EH (cell line): ENCODE measurements at regions not wholly inside any gene's neighbourhood (a gene's known extent, or its start where the extent isn't known, plus 50 kb on each side); places are given as distances from the start of the nearest gene placed in this dataset.

Source experiments
- DNase-seq: peaks from one replicate; pipeline ENCODE4 v3.0.0-alpha.2; 2015; ENCODE audit warnings: low read depth

DNA sequence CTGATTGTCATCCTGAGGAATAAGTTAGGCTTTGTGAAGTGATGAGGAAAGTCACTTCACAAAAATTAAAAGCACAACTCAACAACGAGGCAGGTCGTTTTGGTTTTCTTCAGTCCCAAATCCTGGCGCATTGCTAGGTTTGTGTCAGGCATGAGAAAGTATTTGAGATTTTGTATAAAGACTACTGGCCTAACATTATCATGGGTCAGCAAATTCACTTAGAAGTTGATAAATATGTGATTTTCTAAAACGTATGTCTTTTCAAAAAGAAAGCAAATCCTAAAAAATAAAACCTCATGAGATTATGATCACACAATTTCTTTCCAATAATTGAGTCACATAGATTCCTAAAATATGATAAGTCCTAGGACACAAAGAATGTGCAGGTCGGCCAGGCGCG is 395.8 kb upstream of the RORA start:
- no peak for DNase-seq

DNA sequence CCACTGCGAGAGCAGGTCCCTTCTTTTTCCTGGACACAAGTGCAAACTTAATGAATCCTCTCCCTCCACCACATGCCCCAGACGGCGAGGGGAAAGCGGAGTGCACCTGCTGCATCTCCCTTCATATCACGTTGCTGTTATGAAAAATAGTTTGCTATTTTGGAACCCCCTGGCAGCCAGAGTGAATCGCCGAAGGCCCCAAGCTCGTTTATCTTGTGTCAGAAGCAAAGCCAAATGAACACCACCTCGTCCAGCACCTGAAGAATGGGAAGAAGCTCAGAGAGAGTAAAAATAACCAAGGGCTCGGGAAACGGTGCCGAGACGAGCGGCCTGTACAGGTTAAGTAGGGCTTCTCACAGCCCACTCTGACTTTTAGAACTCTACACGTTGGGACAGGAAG is 394.6 kb upstream of the RORA start:
- no peak for DNase-seq

DNA sequence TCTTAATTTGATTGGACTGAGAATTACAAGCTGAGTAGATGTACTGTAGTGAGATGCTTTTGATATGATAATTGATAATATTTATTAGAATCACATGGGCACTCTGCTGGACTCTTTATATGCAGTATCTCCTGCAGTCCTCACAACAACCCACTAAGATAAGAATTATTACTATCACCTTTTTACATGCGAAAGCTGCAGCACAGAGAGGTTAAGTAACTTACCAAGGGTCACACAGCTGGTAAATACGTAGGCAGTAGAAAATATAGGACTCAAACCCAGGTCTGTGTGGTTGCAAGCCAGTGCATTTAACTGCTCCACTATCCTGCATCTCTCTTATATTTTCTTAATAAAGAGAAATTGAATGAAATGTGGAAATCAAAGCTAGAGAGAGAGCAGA is 392.8 kb upstream of the RORA start:
- no peak for DNase-seq

DNA sequence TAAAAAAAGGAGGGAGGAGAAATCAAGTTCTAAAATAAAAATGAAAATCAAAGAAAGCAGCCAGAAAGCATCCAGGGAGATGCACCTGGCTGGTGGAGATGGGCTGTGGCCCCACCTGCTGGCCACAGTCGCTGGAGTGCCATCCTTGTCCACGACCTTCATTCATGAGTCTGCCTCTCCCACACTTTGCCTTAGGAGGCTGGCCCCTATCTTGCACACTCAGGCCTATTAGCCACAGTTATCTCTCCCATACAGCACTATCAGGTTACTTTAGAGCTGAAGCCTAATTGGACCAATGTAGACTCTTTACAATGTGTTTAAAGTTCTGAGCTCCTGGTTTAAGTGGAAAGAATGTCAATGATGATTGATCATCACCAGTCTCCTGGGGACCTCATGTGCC is 392.0 kb upstream of the RORA start:
- no peak for DNase-seq

DNA sequence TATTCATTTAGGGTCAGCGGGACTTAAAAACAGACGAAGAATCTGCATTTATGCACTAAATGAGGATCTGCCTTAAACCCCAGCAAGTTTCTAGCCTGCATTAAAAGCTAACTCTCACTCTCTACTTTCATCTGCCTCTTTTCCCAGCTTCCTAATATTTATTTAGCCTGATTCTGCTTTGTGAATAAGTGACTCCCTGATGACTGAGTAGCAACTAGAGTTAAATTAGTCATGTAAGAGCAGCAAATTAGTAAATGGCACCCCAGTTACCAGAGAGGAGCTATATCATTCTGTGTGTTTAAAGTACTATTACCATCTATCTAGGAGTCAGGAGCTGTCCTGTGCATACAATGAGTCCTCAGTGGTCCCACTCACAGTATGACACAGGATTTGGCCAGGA is 391.0 kb upstream of the RORA start:
- DNase-seq = no peak

DNA sequence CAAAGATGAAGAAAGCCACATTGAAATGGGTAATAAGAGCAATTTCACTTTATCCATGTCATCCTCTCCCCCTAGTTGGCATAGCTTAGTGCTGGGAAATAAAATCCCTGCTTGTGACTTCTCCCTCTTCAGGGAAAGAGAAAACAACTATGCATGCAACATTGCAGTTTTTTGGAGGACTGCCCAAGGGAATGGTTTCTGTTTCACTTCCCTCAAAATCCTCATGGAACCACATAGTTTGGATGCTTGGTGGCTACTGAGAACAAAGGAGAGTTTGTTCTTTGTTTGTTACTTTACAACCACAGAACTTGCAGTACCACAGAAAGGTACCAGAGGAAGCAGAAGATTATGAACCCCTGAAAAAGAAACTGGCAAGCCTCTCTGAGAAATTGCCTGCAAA is 384.6 kb upstream of the RORA start:
- DNase-seq = no peak

DNA sequence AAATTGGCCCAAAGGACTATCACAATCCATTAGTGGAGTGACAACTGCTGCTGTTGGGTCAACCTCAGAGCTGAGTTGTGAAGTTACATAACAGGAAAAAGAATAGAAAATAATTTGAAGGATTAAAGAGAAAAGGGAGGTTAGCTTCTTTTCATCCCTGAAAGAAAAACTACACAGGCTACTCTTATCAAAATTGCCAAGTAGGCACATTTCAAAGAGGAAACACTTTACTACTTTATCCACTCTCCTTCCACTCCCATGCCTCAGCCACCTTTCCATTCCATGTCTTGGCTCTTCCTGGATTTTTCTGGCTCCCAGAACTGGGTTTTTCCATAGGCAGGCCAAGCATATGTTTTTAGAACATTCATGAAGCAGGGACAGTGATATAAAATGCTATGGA is 384.0 kb upstream of the RORA start:
- DNase-seq = no peak

DNA sequence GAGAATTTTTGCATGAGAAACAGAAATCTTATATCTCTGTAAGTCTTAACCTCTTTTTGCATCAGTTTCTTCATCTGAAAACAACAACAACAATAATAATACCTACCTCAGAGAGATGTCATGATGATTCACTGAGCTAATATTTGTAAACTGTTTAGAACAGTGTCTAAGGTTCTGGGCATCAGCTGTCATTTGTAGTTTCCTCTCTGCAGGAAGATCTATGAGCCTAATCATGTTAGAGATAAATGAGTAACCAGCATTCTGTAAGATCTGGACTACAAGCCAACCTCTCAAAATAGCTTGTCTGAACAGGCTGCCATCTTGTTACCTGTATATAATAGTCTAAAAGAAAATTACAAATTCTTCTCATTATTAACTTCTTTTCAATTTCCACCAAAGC is 383.0 kb upstream of the RORA start:
- DNase-seq = no peak

DNA sequence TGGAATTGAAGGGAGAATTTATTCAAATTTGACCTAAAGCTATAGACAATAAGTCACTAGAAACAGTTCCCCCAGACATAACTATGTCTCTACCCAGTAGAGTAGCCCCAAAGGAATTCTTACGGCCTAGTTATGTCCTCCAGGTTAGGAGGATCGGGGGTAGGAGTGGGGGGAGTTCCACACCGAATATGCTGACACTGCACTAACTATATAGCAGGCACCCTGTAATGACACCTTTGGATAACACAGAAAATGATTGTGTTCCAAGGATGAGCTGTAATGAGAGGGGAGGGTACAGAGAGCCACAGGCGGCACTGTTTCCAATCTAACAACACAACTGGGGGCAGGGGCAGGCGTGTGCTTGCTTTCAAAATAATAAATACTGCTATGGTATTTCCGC is 376.2 kb upstream of the RORA start:
- DNase-seq = no peak

DNA sequence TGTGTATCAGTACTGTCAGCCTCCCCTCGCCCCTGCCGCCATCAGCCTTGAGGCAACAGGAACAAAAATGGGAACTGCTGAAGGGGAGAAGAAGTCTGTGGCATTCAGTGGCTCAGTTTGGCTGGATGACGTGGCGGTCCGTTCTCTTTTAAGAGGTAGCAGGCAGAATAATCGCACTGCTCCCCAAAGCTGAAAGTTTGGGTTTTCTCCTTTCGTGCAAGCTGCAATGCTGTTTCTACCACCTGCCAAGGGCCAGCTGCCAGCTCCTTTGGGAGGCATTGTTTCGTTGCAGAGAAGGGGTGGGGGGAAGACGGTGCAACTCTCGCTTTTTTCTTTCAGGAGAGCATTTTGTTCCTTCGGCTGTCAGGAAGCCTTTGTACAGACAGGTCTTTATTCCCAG is 369.6 kb upstream of the RORA start:
- DNase-seq = no peak

DNA sequence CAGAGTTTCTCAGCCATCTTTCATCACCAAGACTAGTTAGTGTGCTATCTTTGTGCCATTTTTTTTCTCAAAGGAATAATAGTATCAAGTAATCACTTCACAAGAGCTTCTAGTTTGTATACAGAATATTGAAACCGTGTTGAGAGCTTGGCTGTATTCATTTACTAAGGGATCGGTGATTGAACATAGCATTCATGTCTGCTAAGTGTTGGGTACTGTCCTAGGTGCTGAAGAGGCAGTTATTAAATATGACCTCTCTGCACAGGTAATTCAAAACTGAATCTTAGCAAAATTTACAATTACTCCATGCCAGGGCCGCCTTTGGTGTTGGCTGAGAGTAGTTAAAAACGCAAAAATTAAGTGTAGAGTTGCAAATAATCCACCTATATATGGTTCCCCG is 355.3 kb upstream of the RORA start:
- DNase-seq = peak; percentile 1

DNA sequence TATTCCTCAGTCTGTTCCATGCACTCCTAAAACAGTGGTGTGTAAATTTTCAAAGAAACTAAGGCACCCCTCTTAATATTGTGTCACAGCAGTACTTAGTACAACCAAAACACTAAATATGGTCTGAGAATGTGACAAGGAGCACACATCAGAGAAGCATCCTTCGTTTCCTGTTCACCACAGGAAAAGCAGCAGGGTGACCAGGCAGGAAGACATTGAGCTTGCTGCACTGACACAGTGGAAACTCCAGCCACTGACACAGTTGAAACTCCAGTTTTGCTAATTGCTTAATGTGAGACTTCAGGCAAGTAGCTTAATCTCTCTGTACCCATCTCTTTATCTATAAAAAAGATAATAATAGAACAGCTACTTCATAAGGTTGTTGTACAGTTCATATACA is 353.0 kb upstream of the RORA start:
- DNase-seq = no peak

DNA sequence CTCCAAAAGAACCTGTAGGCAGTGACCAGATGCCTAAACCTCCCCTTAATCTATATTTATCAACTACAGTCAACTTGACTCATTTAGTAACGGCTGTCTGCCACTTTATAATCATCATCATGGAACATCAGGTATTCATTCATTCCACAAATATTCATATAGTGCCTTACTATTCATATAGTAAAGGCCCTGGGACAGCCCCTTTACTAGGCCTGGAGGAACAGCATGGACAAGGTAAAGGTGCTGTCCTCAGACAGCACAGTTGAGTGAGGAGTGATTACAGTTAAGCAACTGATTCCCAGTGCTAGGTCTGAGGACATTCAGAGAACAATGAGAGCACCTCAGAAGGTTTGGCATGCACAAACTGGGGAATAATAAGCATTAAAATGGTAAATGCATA is 346.5 kb upstream of the RORA start:
- no peak for DNase-seq

DNA sequence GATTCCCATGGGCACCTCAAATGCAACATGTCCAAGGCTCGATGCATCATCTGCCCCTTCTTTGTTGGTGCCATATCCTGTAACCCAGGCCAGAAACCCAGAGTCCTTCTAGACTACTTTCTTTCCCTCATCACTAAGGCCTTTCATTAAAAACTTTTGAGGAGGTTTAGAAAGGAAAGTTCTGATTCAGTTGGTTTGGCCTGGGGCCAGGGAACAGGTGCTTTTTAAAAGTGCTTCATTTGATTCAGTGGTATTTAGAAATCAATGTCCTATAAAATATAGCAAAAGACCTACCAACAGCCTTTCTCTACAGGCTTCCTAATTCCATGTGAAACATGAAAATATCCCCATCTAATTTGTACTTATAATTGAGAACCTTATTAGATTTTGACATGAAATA is 341.9 kb upstream of the RORA start:
- no peak for DNase-seq

DNA sequence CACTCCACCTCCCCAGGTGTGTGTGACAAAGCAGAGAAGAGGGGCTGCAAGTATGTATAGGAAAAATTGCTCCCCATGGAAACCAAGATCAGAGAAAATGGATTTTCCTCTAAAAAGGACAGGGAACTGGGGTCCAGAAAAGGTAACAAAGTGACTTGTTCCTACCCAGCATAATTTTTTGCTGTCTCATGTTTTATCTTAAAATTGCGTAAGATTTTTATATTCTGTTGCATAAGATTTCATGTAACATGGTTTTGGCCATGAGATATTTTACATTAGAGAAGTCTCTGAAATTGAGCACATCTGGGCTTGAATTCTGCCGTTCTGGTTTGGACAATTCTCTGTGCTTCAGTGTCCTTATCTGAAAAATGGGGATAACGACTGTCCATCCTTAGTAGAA is 335.7 kb upstream of the RORA start:
- no peak for DNase-seq

DNA sequence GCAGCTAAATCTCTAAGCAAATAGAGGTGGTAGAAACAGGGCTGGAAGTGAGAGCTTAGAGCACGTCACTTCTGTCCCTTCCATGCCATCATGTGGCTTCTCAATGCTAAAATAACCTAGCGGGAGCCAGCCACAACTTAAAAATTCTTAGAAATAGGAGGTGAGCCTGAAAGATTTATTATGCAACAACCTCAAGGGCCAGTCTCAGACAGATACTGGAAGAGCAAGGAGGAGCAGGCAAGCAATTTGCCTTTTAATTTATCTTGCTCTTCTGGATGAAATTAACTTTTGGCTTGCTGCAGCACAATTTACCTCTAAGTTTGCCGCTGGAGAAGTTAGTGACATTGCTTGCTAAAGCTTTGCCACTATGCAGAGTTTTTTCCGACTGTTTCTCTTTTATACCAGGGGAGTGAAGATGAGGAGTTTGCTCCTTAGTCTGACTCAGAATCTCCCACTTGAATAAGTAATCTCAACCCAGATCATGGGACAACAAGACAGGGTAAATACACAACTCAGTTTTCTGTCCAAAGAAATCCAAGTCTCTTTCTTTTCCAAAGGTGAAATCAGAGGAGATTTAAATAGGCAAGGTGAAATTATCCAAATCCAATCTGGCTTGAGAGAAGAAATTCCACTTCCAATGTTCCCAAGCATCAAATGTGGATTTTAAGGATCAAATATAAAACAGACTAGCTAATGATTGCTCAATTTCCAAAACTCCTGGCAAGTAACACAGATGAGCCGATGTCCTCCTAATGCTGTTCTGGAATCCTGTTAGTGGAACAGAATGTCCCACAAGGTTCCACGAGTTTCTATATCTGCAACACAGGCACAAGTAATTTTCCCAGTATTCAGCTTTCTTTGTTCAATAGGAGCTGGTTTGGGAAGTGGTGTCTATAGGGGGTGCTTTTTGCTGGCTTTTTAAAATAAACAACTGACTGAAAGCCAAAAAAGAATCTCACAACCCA is 329.4 kb upstream of the RORA start:
- no peak for DNase-seq

DNA sequence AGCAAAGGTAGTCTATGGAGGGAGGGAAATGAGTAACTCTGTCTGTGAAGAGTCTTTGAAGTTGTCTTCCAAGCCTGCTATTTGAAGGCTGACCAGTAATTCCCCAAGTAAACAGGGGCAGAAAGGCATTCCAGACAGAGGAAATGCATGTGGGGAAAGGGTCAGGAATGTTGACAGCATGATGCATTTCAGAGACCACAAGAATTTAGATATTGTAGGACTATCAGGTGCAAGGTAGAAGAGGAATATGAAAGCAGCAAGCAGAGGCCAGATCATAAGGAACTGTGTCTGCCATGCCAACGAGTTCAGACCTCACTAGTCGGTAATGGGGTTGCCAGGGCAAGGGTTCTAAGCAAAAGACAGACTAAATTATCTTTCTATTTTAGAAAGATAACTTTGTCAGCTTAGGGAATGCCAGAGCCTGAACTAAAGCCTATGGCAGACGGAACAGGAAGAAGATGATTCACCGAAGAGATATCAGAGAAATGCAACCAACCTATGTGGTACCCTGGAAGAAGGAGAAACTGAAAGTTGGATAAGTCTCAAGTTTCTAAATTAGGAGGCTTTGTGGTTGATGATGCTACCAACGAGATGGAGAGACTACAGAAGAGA is 327.0 kb upstream of the RORA start:
- DNase-seq = peak; percentile 42

DNA sequence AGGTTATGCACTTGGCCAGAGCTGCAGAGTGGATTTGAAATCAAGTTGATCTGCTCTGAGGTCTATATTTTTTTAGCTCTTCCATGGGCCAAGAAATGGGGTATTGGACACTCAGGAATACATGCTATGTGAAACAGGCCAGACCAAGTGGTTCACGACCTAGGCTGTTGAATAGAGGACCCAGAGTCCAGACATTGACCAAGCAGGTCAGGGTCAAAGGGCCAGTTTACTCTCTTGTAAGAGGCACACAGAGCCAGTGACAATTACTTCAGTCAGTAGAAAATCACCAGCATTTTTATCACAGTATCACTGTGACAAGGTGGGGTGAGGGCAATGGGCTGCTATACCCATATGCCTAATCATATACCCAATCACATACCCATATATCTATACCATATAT is 320.6 kb upstream of the RORA start:
- DNase-seq = no peak

DNA sequence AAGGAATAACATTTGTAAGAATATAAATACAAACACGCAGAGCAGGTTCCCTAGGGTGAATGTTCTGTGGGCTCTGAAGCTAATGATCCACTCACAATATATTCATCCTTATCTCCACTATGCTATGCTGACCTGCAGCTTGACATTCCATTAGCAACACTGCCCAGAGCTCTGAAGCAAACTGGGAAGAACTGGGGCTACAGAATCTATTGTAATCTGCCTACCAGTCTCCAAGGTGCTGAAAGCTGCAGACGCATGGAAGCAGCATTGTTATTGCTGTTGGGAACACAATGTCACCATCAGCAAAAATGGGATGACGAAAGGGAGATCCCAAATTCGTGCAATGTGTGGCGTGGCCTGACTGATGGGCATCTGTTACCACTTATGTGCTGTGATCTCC is 316.7 kb upstream of the RORA start:
- no peak for DNase-seq

DNA sequence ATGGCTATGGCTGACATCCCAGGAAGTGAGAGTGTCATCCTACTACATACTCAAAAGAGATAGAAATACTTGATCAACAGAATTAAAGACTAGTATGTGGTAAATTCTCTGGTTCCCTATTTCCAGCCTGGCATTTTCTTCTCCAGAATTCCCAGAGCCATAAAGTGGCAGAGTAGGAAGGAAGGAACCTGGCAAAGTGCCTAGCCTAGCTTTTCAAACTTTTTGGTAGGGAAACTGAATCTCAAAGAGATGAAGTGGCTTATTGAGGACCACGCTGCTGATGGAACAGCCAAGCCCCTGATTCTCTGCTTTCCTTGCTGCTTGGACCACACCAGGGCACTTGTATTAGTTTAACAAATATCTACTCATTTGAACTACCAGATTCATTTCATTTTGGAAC is 312.4 kb upstream of the RORA start:
- DNase-seq = no peak

DNA sequence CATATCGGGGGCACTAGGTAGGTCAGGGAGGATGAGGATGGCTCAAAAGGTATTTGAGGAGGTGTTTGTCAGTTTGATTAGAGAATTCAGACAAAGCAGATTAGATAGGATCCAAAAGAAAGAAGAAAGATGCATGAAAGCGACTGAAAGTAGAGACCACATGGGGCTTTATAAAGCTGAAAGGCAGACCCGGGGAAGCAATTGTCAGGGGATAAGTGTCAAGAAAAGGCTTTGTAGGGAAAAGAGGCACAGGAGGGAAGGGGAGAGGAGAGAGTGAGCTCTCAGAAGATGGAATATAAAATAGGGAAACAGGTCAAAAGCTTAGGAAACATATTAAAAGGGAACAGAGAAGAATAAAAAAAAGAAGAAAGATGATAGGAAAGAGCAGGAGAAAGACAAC is 308.2 kb upstream of the RORA start:
- DNase-seq = no peak

DNA sequence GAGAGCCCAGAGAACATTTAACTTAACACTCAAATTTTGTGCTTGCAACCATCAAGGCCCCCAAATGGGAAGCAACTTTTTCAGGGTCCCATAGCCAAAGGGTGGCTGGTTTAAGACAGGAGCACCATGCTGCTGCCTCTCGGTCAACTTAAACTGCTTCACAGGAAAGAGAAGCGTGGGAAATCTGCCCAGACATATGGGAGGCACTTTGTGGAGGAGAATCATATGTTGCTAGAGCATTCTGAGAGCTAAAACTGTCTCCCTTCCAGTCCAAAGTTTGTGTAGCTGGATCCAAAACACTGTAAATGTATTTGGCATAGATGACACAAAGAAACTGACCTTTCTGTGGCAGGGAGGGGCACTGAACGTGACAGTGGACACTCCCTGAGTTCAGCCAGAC is 305.9 kb upstream of the RORA start:
- no peak for DNase-seq

DNA sequence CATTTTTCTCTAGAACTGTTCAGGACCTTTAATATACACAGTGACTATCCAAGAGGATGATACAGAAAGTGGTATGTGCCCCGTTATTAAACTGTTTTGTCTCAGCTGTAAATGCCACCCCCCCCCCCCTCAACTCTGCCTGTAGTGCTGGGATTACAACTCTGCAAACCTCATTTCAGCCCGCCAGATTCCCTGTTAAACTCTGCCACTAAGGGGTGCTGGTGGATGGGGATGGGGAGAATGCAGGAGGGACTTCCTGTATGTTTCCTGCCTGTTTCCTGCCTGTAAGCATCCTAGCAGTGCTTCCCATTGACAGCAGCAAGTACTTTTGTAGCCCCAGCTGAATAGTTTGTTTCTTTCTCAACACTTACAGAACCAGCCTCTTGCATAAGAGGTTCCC is 301.7 kb upstream of the RORA start:
- no peak for DNase-seq

DNA sequence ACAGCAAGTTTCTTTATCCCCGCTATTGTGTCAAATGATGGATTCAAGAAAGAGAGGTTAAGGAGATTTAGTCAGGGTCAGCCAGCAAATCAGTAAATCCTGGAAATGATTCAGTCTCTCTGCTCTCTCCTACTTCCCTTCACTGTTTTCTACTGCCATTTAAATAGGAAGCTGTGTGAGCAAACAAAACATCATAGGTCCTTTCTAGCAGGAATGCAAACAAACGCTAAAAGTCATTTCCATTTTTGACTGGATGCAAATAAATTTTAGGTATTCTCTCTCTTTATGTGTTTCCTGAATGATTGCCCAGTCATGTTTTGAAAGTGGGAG is 299.4 kb upstream of the RORA start:
- DNase-seq = no peak
